Tibial nerve (tissue), 4 donors: ENCODE measurements at regions not wholly inside any gene's neighbourhood (a gene's known extent, or its start where the extent isn't known, plus 50 kb on each side); places are given as distances from the start of the nearest gene placed in this dataset.

ENCODE experiments used
- CTCF ChIP-seq, 5 experiments: fragments of 200-600 bp in 3 of 5; fragments of 450-650 bp in 2 of 5; sonication (generic) in 3 of 5; IDR thresholded peaks; one replicate each; pipeline ENCODE4 v1.5.1; 2016 to 2019; ENCODE audit warnings: antibody characterized with exemption in 5 of 5, mild to moderate bottlenecking in 3 of 5, moderate library complexity in 2 of 5
- EP300 ChIP-seq, 2 donors: sonication (generic); formaldehyde crosslinking; IDR thresholded peaks; one replicate each; pipeline ENCODE4 v1.6.1; 2017; ENCODE audit warnings: antibody characterized with exemption in 2 of 2, mild to moderate bottlenecking in 1 of 2
- POLR2A ChIP-seq, 2 donors: fragments of 450-650 bp; IDR thresholded peaks; one replicate each; pipeline ENCODE4 v1.6.1; 2017; ENCODE audit warnings: antibody characterized with exemption in 2 of 2, mild to moderate bottlenecking in 2 of 2, moderate library complexity in 2 of 2

GRCh38 chr12:107241411-107241810, 148.1 kb upstream of the CRY1 start:
- no peak for TF ChIP-seq CTCF (IDR thresholded peaks at IDR 0.05)
- TF ChIP-seq POLR2A (IDR thresholded peaks at IDR 0.05), result no peak
- no peak for TF ChIP-seq EP300 (IDR thresholded peaks at IDR 0.05)
